ENCODE measurements at regions not wholly inside any gene's neighbourhood (a gene's known extent, or its start where the extent isn't known, plus 50 kb on each side); places are given as distances from the start of the nearest gene placed in this dataset.

- Mint-ChIP-seq H3K4me1 (ENCODE audit: low read depth) (peaks cover 6% of the 10 kb centered on the region), H3K36me3 (ENCODE audit: low read depth) (no peaks in the 10 kb centered on the region), H3K27ac (no peak overlapping the region), H3K27me3 (peaks cover 61% of the 10 kb centered on the region), H3K4me3 (no peak overlapping the region), H3K9me3 (no peaks in the 10 kb centered on the region)
- intact Hi-C loops (cut with micrococcal nuclease) = no loop called here
- ATAC-seq (no peak), DNase-seq (no peak)
- CTCF ChIA-PET = no interaction called here
- TF ChIP-seq, protein P1, sequence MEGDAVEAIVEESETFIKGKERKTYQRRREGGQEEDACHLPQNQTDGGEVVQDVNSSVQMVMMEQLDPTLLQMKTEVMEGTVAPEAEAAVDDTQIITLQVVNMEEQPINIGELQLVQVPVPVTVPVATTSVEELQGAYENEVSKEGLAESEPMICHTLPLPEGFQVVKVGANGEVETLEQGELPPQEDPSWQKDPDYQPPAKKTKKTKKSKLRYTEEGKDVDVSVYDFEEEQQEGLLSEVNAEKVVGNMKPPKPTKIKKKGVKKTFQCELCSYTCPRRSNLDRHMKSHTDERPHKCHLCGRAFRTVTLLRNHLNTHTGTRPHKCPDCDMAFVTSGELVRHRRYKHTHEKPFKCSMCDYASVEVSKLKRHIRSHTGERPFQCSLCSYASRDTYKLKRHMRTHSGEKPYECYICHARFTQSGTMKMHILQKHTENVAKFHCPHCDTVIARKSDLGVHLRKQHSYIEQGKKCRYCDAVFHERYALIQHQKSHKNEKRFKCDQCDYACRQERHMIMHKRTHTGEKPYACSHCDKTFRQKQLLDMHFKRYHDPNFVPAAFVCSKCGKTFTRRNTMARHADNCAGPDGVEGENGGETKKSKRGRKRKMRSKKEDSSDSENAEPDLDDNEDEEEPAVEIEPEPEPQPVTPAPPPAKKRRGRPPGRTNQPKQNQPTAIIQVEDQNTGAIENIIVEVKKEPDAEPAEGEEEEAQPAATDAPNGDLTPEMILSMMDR (IDR thresholded peaks at IDR 0.05) = no peak
- POLR2A ChIA-PET = no interaction called here
Measured at GRCh38 chr9:113687680-113688371, 188.3 kb upstream of the ZNF618 start.

GRCh38 chr9:113690055-113690740 lies 185.9 kb upstream of the ZNF618 start:
- no peaks in the 10 kb centered on the region for H3K9me3 Mint-ChIP-seq
- intact Hi-C loops (cut with micrococcal nuclease) = no loop called here
- H3K36me3 Mint-ChIP-seq (ENCODE audit: low read depth) = no peaks in the 10 kb centered on the region
- peaks cover 10% of the 10 kb centered on the region for H3K4me1 Mint-ChIP-seq (ENCODE audit: low read depth)
- POLR2A ChIA-PET = interaction anchor here (1.1 kb wide), 1 partner anchor 11 kb away, joined by 3 read pairs; no protein-coding TSS in a partner anchor
- ATAC-seq (no peak), DNase-seq (no peak)
- peaks cover 60% of the 10 kb centered on the region for H3K27me3 Mint-ChIP-seq
- CTCF ChIA-PET = no interaction called here
- TF ChIP-seq, protein P1 (IDR thresholded peaks at IDR 0.05) = no peak
- no peak overlapping the region for H3K27ac Mint-ChIP-seq
- H3K4me3 Mint-ChIP-seq = no peak overlapping the region

GRCh38 chr9:113692256-113692655 lies 183.9 kb upstream of the ZNF618 start:
- ChIA-PET POLR2A (no interaction called here), CTCF (no interaction called here)
- H3K27ac Mint-ChIP-seq = no peak overlapping the region
- no peaks in the 10 kb centered on the region for H3K9me3 Mint-ChIP-seq
- DNase-seq (no peak), ATAC-seq (no peak)
- no peaks in the 10 kb centered on the region for H3K36me3 Mint-ChIP-seq (ENCODE audit: low read depth)
- peaks cover 46% of the 10 kb centered on the region for H3K27me3 Mint-ChIP-seq
- no peak overlapping the region for H3K4me3 Mint-ChIP-seq
- TF ChIP-seq, protein P1 (IDR thresholded peaks at IDR 0.05) = no peak
- peaks cover 20% of the 10 kb centered on the region for H3K4me1 Mint-ChIP-seq (ENCODE audit: low read depth)
- intact Hi-C loops (cut with micrococcal nuclease) = no loop called here

- Mint-ChIP-seq H3K36me3 (ENCODE audit: low read depth) (no peaks in the 10 kb centered on the region), H3K27ac (no peak overlapping the region), H3K9me3 (no peaks in the 10 kb centered on the region), H3K4me1 (ENCODE audit: low read depth) (peaks cover 15% of the 10 kb centered on the region), H3K4me3 (no peak overlapping the region), H3K27me3 (peaks cover 23% of the 10 kb centered on the region)
- intact Hi-C loops (cut with micrococcal nuclease) = no loop called here
- ChIA-PET POLR2A (no interaction called here), CTCF (interaction anchor here (1.3 to 4.4 kb wide), 3 partner anchors 9 to 158 kb away, joined by 3 to 25 read pairs (median 3); no protein-coding TSS in a partner anchor)
- DNase-seq (no peak), ATAC-seq (no peak)
- TF ChIP-seq, protein P1 (IDR thresholded peaks at IDR 0.05) = no peak
Measured at GRCh38 chr9:113694912-113695311, 181.2 kb upstream of the ZNF618 start.

DNA sequence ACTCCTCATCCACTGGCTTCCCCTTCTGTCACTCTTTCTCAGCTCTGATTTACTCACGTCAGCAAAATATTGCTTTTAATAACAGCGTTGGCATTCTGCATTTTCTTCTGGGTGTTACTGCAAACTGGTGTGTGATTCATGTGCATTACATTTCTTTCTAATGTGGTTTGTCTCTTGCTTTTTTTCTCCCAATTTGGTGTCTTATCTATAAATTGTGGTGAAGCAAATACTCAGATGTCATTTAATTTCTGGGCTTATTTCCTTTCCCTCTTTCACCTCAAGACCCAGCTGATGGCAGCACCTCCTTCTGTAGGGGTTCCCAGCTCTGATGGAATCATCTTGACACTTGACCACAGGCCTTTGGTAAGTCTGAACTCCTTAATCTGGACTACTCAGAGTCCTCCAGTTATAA lies 180.7 kb upstream of the ZNF618 start:
- H3K36me3 Mint-ChIP-seq (ENCODE audit: low read depth) = no peaks in the 10 kb centered on the region
- no peak overlapping the region for H3K27ac Mint-ChIP-seq
- TF ChIP-seq, protein P1 (IDR thresholded peaks at IDR 0.05) = no peak
- peaks cover 13% of the 10 kb centered on the region for H3K4me1 Mint-ChIP-seq (ENCODE audit: low read depth)
- CTCF ChIA-PET = interaction anchor here (1.3 to 4.4 kb wide), 3 partner anchors 10 to 157 kb away, joined by 3 to 25 read pairs (median 3); no protein-coding TSS in a partner anchor
- DNase-seq (no peak), ATAC-seq (no peak)
- H3K4me3 Mint-ChIP-seq = no peak overlapping the region
- intact Hi-C loops (cut with micrococcal nuclease) = no loop called here
- POLR2A ChIA-PET = no interaction called here
- H3K9me3 Mint-ChIP-seq = no peaks in the 10 kb centered on the region
- H3K27me3 Mint-ChIP-seq = peaks cover 22% of the 10 kb centered on the region
